NCI-H2029 treated with DMSO at 0.1 percent for 48 hours (cell line): ENCODE measurements at regions not wholly inside any gene's neighbourhood (a gene's known extent, or its start where the extent isn't known, plus 50 kb on each side); places are given as distances from the start of the nearest gene placed in this dataset.

Experiments
- DNase-seq: peaks from one replicate; lab custom pipeline; 2025; lab: John Stamatoyannopoulos, UW

DNA sequence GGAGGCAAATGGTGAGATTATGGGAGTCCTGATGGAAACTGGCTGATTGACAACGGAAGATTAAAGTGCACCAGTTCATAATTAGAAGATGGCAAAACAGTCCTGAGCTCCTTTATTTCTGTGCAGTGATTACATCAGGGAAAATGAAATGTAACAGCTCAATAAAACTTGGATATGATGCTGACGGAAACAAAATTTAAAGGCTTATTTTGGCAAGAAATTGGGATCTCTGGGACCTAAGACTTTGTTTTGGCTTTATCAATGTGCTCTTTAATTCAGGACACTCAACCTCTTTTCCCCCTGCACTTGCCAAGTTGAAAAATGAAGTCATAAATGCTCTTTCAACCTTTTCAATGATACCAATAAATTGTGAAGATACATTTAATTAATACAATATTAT is 226.8 kb downstream of the C6orf118 start:
- DNase-seq: no peak

- DNase-seq: no peak
These were observed 227.4 kb downstream of the C6orf118 start for GRCh38 chr6:165081944-165082532.

DNA sequence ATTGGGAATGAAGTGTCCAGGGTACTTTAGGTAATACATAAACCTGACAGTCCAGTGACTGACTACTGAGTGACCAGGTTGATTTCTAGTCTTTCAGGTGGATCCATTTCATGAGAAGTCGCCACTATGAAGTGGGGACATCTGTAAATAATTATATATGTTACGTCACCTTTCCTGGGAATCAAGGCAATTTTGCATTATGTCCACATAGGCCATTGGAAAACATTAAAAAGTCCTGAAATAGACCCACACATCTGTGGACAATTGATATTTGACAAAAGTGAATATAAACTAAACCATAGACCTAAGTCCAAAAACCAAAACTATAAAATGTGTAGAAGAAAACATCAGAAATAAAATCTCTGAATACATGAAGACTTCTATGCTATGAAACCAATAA is 231.5 kb downstream of the C6orf118 start:
- DNase-seq: no peak

- no peak for DNase-seq
These were observed 237.5 kb downstream of the C6orf118 start for GRCh38 chr6:165071906-165072305.

DNA sequence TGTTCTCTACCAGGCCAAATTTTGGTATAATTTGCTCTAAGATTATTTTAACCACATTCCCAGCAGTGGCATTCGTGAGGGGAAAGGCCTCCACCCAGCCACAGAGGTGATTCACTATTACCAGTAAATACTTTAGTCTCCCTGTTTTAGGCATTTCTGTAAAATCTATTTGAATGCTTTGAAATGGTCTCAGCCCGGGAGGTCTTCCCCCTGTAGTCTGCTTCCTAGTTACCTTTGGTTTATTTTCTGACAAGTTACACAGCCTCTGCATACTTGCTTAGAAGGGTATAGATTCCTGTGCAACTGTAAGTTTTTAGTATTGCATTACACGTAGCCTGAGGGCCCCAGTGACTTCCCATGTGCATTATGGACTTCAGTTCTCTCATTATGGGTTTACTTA is 248.7 kb downstream of the C6orf118 start:
- no peak for DNase-seq

DNA sequence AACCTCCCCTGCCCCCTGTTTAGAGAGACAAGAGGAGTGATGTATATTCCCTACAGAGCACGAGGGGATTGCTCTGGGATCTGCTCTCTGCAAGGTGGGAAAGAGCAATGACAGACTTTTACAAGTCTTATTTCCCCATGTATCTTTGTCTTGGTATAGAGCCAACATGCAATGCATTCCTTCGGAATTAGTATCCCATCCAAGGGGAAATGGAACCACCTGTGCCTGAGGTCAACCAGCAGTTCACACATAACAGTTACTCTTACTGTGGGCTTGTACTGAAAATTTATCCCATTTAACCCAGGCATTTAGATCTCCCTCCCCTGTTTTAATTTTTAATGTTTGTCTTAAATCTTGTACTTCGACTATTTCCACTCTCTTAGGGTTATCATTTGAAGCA is 250.4 kb downstream of the C6orf118 start:
- no peak for DNase-seq

- no peak for DNase-seq
These were observed 253.1 kb downstream of the C6orf118 start for GRCh38 chr6:165056292-165056691.

- DNase-seq: no peak
These were observed 254.2 kb downstream of the C6orf118 start for GRCh38 chr6:165055231-165055630.

GRCh38 chr6:165052561-165053480 is 256.6 kb downstream of the C6orf118 start:
- DNase-seq: no peak

GRCh38 chr6:165049362-165049761 is 260.0 kb downstream of the C6orf118 start:
- DNase-seq: no peak

- no peak for DNase-seq
These were observed 261.5 kb downstream of the C6orf118 start for GRCh38 chr6:165047952-165048351.

GRCh38 chr6:165045631-165046030 is 263.8 kb downstream of the C6orf118 start:
- no peak for DNase-seq

DNA sequence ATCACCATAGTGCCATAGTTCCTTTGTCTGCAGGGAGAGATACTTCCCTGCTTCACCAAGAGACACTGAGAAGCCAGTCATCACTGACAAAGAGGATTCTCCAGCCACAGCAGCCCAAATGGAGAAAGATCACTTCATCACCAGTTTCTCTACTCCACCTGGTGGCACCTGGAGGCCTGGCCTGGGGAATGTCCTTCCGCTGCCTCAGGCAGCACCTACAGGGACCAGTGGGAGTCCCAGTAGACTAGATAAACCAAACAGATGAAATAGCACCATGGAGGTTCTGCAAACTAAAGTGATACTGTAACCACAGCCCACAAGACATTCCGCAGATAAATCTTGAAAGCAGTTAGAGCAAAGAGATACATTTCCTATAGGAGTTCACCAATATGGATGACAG is 266.5 kb downstream of the C6orf118 start:
- DNase-seq: no peak

DNA sequence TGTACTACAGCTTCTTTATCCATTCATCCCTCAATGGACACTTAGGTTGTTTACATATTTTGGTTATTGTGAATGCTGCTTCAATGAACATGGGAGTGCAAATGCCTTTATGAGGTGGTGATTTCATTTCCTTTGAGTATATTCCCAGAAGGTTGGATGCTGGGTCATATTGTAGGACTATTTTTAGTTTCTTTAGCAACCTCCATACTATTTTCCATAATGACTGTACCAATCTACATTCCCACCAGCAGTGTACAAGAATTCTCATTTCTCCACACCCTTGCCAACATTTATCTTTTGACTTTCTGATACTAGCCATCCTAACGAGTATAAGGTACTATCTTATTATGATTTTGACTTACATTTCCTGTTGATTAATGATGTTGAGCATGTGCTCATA is 269.0 kb downstream of the C6orf118 start:
- DNase-seq: no peak

- no peak for DNase-seq
These were observed 275.1 kb downstream of the C6orf118 start for GRCh38 chr6:165034271-165034741.

DNA sequence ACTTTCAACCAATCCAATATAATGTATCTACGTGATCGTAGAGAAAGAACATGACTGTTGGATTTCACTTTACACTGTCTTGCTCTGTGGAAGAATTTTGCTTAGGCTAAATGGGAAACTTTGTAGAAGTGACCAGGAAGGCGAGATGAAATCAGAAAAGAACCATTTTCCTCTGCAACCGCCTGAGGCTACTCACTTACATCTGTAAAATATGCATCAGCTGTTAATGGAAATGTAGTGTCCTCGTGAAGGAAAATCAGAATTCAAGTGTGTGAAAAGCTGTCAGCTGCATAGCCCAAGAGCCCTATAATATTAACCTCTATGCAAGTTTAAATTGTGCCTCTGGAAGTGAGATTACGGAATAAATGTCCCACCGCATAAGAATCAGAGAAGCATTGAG is 277.9 kb downstream of the C6orf118 start:
- no peak for DNase-seq

GRCh38 chr6:165025040-165025439 is 284.4 kb downstream of the C6orf118 start:
- DNase-seq: no peak

DNA sequence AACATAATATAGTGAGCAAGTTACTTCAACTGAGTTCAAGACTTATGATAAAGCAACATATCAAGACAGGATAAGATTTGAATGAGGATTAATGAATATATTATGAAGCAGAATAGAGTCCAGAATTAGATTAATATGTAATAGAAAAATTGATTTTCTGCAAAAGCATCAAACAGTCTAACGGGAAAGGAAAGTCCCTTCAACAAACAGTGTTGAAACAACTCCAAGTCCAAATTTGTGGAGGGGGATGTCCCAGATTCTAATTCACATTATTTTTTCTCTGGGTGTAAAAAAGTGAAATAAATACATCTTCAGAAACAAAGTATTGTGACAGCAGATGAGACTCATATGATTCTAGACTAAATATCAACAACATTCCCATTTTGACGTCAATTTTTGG is 289.7 kb downstream of the C6orf118 start:
- no peak for DNase-seq

DNA sequence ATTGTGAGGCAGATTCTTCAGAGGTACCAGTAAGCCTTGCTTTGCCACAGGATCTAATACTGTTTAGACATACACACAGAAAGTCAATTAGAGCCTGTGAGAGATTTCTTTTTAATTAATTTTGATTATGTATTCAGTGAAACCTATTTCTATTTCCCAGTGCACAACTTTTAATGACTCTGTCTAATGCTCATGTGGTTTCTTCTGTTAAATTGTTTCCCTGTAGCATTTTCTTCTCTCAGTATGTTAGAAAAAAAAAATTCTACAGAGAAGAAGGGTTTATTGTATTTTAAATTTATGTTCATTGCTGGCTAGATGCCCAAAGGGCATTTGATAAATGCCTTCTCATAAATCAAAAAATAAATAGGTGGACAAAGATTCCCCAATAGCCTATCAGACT is 293.7 kb downstream of the C6orf118 start:
- DNase-seq: no peak

- no peak for DNase-seq
These were observed 295.7 kb downstream of the C6orf118 start for GRCh38 chr6:165013701-165014100.

DNA sequence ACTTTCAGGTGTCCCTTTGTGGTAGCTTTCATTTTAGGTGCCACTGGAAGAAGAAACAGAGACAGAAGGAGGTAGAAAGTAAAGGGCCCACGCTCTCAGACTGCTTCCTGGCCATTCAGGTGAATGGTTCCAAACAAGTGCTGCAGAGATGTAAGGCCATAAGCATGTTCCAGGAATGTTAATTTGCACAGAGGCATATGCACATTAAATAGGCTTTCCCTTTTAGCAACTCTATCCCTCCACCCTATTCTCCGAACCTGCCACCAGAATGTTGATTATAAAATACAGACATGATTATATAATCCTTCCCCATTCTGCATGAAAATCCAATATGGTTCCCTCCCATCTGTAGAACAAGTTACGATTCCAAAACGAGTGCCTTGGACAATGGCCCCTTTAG is 297.2 kb downstream of the C6orf118 start:
- no peak for DNase-seq

DNA sequence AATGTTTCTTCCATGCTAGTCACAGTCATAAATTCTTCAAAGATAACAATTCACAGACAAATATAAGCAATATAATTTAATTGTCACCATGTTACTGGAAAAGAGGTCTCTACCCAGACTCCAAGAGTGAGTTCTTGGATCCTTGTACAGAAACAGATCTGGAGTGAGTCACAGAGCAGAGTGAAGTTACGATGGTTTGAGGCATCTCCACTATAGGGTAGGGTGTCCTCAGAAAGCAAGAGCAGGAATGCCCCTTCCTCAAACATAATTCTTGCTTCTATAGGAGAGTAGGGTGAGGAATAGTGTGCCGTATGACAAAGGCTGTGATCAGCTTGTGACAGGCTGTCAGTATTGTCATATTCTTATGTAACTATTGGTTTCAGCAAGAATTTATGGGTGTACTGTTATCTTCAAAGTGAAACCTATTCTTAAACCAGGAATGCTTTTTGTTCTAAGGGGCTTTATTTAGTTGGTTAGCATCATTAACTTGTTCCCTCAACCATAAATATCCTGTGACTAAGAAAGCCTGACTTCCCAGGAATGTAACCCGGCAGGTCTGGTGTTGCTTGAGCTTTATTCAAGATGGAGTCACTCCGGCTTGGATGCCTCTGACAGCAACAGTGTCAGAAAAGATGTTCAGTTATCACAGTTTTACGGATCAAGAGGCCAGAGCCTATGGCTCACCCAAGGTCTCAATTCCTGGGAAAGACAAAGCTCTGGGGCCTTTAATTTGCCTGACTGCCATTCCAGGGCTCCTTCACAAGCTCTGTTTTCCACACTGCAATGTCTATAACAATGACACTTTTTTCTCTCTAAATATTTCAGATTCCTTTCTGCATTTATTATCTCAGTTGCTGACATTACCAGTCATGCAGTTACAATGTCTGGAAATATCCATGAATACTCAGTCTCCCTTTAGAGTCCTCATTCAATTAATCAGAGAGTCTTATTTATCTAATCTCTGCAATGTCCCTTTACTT is 298.6 kb downstream of the C6orf118 start:
- no peak for DNase-seq
